GM12874 (cell line): ENCODE measurements at regions not wholly inside any gene's neighbourhood (a gene's known extent, or its start where the extent isn't known, plus 50 kb on each side); places are given as distances from the start of the nearest gene placed in this dataset.

Source experiments
- TF ChIP-seq, protein P1 (sequence below): IDR thresholded peaks from 2 replicates; pipeline ENCODE4 v1.5.1; 2011; ENCODE audit warnings: low read depth, mild to moderate bottlenecking, control low read depth, low read length, moderate library complexity; ENCODE audit not compliant: insufficient read depth

GRCh38 chr10:21056461-21056860 lies 159.3 kb upstream of the NEBL start:
- TF ChIP-seq, protein P1, sequence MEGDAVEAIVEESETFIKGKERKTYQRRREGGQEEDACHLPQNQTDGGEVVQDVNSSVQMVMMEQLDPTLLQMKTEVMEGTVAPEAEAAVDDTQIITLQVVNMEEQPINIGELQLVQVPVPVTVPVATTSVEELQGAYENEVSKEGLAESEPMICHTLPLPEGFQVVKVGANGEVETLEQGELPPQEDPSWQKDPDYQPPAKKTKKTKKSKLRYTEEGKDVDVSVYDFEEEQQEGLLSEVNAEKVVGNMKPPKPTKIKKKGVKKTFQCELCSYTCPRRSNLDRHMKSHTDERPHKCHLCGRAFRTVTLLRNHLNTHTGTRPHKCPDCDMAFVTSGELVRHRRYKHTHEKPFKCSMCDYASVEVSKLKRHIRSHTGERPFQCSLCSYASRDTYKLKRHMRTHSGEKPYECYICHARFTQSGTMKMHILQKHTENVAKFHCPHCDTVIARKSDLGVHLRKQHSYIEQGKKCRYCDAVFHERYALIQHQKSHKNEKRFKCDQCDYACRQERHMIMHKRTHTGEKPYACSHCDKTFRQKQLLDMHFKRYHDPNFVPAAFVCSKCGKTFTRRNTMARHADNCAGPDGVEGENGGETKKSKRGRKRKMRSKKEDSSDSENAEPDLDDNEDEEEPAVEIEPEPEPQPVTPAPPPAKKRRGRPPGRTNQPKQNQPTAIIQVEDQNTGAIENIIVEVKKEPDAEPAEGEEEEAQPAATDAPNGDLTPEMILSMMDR = no peak

DNA sequence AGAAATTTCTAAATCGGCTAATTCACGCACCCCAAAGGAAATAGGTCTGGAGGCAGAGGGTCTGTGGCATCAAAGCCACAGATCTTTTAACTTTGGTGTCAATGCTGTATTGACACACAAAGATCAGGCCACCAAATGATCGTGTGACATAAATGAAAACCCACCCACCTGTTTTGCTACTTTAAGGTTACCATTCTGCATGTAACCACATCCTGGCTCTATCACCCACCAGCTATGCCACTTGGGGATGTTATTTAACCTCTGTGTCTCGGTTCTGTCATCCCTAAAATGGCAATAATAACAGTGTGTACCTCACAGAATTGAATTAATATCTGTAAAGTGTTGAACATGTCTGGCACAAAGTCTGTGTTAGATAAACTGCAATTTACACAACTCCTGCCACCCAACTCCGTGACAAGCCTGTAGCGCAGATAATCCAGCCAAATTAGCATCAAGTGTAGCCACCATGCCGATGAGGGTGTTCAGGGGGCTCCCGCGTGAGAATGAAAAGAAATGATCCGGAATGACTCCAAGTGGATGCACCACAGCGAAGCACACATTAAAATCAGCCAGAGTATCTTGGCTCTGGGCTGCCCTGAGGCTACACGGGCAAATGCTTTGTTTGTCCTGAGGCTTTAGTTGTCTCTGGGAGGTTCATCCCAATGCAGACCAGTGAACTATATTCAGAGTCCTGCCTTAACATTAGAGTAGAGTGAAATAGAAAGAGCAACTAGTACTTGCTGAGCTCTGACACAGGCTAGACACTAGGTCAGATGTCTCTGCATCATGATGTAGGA lies 158.4 kb upstream of the NEBL start:
- TF ChIP-seq, protein P1 = no peak

DNA sequence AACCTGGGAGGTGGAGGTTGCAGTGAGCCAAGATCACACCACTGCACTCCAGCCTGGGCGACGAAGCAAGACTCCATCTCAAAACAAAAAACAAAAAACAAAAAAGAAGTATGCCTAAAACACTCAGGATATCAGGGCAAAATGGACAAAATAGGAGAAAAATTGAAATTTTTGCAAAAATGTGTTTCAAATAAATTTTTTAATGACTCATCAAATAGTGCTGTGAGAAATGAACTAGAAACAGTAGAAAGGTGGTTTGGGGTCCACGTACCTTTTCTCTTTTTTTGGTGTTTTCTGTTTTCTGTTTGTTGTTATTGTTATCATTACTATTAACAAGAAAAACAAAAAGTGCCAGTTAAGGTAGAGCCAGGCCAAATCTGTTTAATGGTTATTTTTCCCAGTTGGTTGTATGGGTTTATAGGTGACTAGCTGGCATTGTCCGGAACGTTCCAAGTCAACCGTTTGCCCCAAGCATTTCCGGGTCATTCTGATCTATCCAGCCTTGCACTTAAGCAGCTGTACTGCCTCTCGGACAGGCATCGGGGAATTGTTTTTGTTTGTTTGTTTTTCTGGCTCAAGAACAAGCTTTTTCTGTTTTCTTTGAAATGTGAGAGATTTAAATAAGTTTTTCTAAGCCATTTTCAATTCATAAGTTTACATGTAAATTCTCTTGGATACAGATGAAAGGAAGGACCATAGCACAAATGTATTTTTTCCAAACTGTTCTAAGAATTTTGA lies 157.0 kb upstream of the NEBL start:
- TF ChIP-seq, protein P1 = no peak

DNA sequence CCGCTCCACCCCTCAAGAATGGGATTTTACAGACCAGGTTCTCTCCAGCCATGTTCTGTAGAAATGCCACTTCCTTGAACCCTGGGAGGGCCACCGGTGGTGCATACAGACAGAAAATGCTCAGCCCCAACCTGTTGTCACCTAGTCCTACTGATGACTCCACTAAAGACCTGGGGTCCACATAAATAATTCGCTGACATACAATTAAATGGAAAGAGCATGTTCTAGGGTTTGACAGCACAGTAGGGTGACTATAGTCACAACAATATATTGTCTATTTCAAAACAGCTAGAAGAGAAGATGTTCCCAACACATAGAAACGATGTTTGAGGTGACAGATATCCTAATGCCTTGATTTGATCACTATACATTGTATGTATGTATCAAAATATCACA lies 155.6 kb upstream of the NEBL start:
- TF ChIP-seq, protein P1 = no peak

GRCh38 chr10:21052072-21052708 lies 155.1 kb upstream of the NEBL start:
- TF ChIP-seq, protein P1 = no peak

GRCh38 chr10:21049482-21049881 lies 152.4 kb upstream of the NEBL start:
- TF ChIP-seq, protein P1 = no peak

DNA sequence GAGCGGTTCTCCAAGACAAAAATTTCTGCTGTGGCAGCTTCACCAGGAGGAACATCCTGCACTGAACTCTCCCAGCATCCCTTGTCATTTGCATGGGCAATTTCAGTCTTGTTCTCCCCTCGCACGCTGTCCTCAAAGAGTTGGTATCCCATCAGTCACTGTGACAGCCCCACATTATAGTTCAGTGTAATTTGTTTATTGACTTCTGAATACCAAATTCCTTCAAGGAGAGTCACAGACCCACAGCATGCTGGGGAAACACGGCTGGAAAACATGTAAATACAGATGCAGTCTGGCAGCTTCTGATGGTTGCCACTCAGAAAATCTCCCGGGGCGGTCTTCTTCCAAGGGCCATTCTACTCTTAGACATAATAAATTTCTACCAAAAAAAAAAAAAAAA lies 151.0 kb upstream of the NEBL start:
- TF ChIP-seq, protein P1 = no peak
